CD4-positive, alpha-beta T cell (primary cell): ENCODE measurements at regions not wholly inside any gene's neighbourhood (a gene's known extent, or its start where the extent isn't known, plus 50 kb on each side); places are given as distances from the start of the nearest gene placed in this dataset.

Experiments
- ATAC-seq: fragments of 200-7000 bp; cut with Tn5 transposase; one replicate; pipeline ENCODE4 v1.10.0; 2022; ENCODE audit warnings: mild to moderate bottlenecking; ENCODE audit not compliant: poor library complexity
- CTCF ChIA-PET: fragments of 350-600 bp; sonication (Branson Sonifier 250); formaldehyde crosslinking; loops from one replicate; lab custom pipeline; 2021; ENCODE audit warnings: antibody characterized with exemption, inconsistent platforms; lab: Charles Lee
- POLR2A ChIA-PET: fragments of 350-600 bp; sonication (Branson Sonifier 250); formaldehyde crosslinking; loops from one replicate; lab custom pipeline; 2021; ENCODE audit warnings: antibody characterized with exemption, inconsistent platforms; lab: Charles Lee
- DNase-seq, 14 experiments: peaks; one replicate each; pipeline ENCODE4 v3.0.0-alpha.2; 2013 to 2020; ENCODE audit warnings: mixed read lengths in 2 of 14
- H3K27ac ChIP-seq, 2 donors: one replicate each; pipeline versions ENCODE4 v1.5.1 to v1.7.0; 2013; ENCODE audit warnings: low read length in 2 of 2, low read depth in 1 of 2, mild to moderate bottlenecking in 1 of 2
- H3K27me3 ChIP-seq, 2 experiments: 1 replicate in 1 of 2; 2 replicates in 1 of 2; pipeline versions ENCODE4 v1.6.1 to v1.7.0; 2013; ENCODE audit warnings: low read length in 2 of 2, control low read depth in 1 of 2, mild to moderate bottlenecking in 1 of 2, moderate library complexity in 1 of 2; ENCODE audit not compliant: insufficient read depth in 2 of 2, control insufficient read depth in 1 of 2
- H3K36me3 ChIP-seq: one replicate; pipeline ENCODE4 v1.6.1; 2013; ENCODE audit warnings: low read length, control low read depth; ENCODE audit not compliant: insufficient read depth
- H3K4me1 ChIP-seq: one replicate; pipeline ENCODE4 v1.6.1; 2013; ENCODE audit warnings: low read length, control low read depth; ENCODE audit not compliant: insufficient read depth
- H3K4me3 ChIP-seq: one replicate; pipeline ENCODE4 v1.5.1; 2013; ENCODE audit warnings: mild to moderate bottlenecking, low read length, moderate library complexity
- H3K9me3 ChIP-seq, 2 experiments: 1 replicate in 1 of 2; 2 replicates in 1 of 2; pipeline versions ENCODE4 v1.6.1 to v1.7.0; 2013; ENCODE audit warnings: low read length in 2 of 2, mild to moderate bottlenecking in 2 of 2, control low read depth in 1 of 2, moderate library complexity in 1 of 2; ENCODE audit not compliant: control insufficient read depth in 1 of 2, insufficient read depth in 1 of 2
- H3K27ac Mint-ChIP-seq: one replicate; pipeline ENCODE4 v1.8.0; 2020; ENCODE audit warnings: mixed read lengths
- H3K27me3 Mint-ChIP-seq: one replicate; pipeline ENCODE4 v1.8.0; 2021; ENCODE audit warnings: mixed read lengths
- H3K36me3 Mint-ChIP-seq: one replicate; pipeline ENCODE4 v1.8.0; 2021; ENCODE audit warnings: low read depth, mixed read lengths
- H3K4me1 Mint-ChIP-seq: one replicate; pipeline ENCODE4 v1.8.0; 2021; ENCODE audit warnings: low read depth, mixed read lengths
- H3K4me3 Mint-ChIP-seq: one replicate; pipeline ENCODE4 v1.8.0; 2020; ENCODE audit warnings: mild to moderate bottlenecking, mixed read lengths
- H3K9me3 Mint-ChIP-seq: one replicate; pipeline ENCODE4 v1.8.0; 2020; ENCODE audit warnings: mixed read lengths
- intact Hi-C, 2 experiments: fragments of 100-400 bp; cut with DNase I in 1 of 2; cut with micrococcal nuclease in 1 of 2; formaldehyde crosslinking; loops; one replicate each; pipeline versions ENCODE4 v1.15.1 to v1.9.0; 2023 to 2025; cut with DNase I, micrococcal nuclease
- TF ChIP-seq, protein P1 (sequence below): fragments of 200-600 bp; IDR thresholded peaks from one replicate; pipeline ENCODE4 v1.8.0; 2022; ENCODE audit warnings: antibody characterized with exemption, mild to moderate bottlenecking

DNA sequence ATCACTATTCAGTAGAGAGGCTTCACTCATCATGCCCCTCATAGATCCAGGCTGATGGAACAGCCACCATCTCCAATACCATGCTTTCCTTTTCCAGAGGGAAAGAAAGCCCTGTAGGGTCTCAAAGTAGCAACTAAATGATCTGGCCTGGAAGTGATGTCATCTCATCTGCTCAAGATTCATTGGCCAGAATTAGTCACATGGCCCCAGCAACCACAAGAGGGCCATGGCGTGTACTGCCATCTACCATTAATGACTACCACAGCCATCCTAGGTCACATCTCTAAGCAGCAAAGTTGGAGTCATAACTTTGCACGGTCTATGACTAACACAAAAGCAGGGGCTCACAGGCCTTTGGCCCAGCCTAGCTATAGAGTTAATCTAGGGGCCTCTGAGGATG is 194.8 kb downstream of the KIT start:
- TF ChIP-seq, protein P1, sequence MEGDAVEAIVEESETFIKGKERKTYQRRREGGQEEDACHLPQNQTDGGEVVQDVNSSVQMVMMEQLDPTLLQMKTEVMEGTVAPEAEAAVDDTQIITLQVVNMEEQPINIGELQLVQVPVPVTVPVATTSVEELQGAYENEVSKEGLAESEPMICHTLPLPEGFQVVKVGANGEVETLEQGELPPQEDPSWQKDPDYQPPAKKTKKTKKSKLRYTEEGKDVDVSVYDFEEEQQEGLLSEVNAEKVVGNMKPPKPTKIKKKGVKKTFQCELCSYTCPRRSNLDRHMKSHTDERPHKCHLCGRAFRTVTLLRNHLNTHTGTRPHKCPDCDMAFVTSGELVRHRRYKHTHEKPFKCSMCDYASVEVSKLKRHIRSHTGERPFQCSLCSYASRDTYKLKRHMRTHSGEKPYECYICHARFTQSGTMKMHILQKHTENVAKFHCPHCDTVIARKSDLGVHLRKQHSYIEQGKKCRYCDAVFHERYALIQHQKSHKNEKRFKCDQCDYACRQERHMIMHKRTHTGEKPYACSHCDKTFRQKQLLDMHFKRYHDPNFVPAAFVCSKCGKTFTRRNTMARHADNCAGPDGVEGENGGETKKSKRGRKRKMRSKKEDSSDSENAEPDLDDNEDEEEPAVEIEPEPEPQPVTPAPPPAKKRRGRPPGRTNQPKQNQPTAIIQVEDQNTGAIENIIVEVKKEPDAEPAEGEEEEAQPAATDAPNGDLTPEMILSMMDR, result no peak
- no peak for DNase-seq
- H3K27me3 ChIP-seq, result no peaks in the 10 kb centered on the region

DNA sequence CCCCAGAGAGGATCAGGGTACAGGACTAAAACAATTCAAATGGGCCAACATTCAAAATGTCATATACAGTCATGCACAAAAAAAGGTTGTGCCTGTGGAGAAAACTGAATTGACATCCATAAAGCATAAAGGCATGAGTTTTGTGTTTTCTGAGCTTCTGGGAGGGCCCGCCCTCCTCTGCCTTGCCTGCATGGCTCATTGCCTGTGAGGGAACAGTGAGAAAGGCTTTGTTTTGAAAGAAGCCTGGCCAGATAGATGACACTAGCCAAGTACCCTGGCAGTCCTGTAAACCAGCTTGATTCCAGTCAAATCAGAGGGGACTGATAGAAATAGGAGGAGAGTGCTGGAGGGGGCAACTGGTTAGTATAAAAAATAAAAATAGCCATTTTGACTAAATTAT is 194.3 kb downstream of the KIT start:
- H3K27ac Mint-ChIP-seq, result no peak overlapping the region
- no peaks in the 10 kb centered on the region for H3K36me3 ChIP-seq
- H3K4me1 ChIP-seq, result no peaks in the 10 kb centered on the region
- no peaks in the 10 kb centered on the region for H3K4me1 Mint-ChIP-seq
- DNase-seq (no peak), ATAC-seq (no peak)
- no peaks in the 10 kb centered on the region for H3K9me3 ChIP-seq
- TF ChIP-seq, protein P1, result no peak
- no peaks in the 10 kb centered on the region for H3K27me3 ChIP-seq
- H3K36me3 Mint-ChIP-seq, result no peaks in the 10 kb centered on the region
- H3K27ac ChIP-seq, result no peak overlapping the region
- peaks cover 7% of the 10 kb centered on the region for H3K27me3 Mint-ChIP-seq
- ChIA-PET POLR2A (no interaction called here), CTCF (no interaction called here)
- no peak overlapping the region for H3K4me3 Mint-ChIP-seq
- no peaks in the 10 kb centered on the region for H3K9me3 Mint-ChIP-seq
- intact Hi-C loops, result no loop called here
- H3K4me3 ChIP-seq, result no peak overlapping the region

More for the DNA sequence above, 194.8 kb downstream of the KIT start:
- Histone ChIP-seq H3K9me3 (no peaks in the 10 kb centered on the region), H3K27ac (no peak overlapping the region), H3K4me3 (no peak overlapping the region), H3K4me1 (no peaks in the 10 kb centered on the region), H3K36me3 (no peaks in the 10 kb centered on the region)
- ChIA-PET CTCF (no interaction called here), POLR2A (no interaction called here)
- intact Hi-C loops, result no loop called here
- H3K4me3 Mint-ChIP-seq, result no peak overlapping the region
- no peaks in the 10 kb centered on the region for H3K9me3 Mint-ChIP-seq
- ATAC-seq, result no peak
- H3K4me1 Mint-ChIP-seq, result no peaks in the 10 kb centered on the region
- H3K36me3 Mint-ChIP-seq, result no peaks in the 10 kb centered on the region
- peaks cover 5% of the 10 kb centered on the region for H3K27me3 Mint-ChIP-seq
- H3K27ac Mint-ChIP-seq, result no peak overlapping the region

DNA sequence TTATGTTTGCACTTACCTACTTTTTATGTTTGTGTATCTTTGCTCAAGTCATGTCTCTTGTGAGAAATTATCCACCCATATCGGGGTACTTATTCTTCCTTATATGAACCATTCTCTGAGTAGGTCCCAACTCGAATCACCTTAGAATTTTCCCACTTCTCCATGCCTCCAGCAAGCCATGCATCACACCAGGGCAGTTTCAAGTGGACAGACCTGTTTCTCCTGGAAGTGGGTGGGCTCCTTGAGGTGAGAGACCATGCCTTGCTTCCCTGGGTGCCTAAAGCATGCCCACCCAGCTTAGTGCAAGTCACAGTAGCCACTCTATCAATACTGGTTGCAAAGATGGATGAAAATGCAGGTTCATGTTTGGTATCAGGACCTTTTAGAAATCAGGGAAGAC is 187.2 kb downstream of the KIT start:
- no peaks in the 10 kb centered on the region for H3K36me3 Mint-ChIP-seq
- Histone ChIP-seq H3K27me3 (no peaks in the 10 kb centered on the region), H3K4me3 (no peak overlapping the region), H3K9me3 (no peaks in the 10 kb centered on the region), H3K36me3 (no peaks in the 10 kb centered on the region), H3K4me1 (no peaks in the 10 kb centered on the region), H3K27ac (no peak overlapping the region)
- no peak for DNase-seq
- POLR2A ChIA-PET, result no interaction called here
- H3K9me3 Mint-ChIP-seq, result no peaks in the 10 kb centered on the region
- TF ChIP-seq, protein P1, result no peak
- no peak overlapping the region for H3K27ac Mint-ChIP-seq
- CTCF ChIA-PET, result no interaction called here
- H3K4me1 Mint-ChIP-seq, result no peaks in the 10 kb centered on the region
- H3K27me3 Mint-ChIP-seq, result peaks cover 7% of the 10 kb centered on the region
- ATAC-seq, result no peak
- no peak overlapping the region for H3K4me3 Mint-ChIP-seq
- intact Hi-C loops, result loop anchor here in 1 of 2 experiments (10.0 kb wide), 1 partner anchor 160 kb away; no protein-coding TSS in a partner anchor
